ENCODE measurements at regions not wholly inside any gene's neighbourhood (a gene's known extent, or its start where the extent isn't known, plus 50 kb on each side); places are given as distances from the start of the nearest gene placed in this dataset.
"Not testable (repeated sequence)": the region's sequence is repeated elsewhere in the genome, so short reads cannot be mapped to it uniquely, and the experiment has no call there.

DNA sequence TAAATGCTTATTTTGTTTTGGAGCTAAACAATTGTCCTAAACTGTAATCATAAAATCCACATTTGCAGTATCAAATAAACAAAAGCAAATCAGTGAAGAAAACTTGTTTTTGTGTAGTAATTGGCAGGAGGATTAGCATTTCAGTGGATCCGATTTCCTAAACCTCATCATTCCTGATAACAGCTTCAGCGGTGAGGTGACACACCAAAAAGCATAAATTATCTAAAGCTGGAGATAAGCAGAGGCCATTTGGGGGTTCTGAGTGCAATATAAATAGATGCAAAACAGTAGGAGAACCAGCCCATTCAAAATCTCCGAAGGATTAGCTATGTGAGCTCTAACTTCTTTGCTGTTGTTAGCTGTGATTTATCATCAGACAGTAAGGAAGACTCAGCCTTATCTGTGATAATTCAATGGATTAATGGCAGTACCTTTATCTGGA, 235.8 kb downstream of the EPHA7 start:
- no peak overlapping the region for H3K4me3 Mint-ChIP-seq
- no peaks in the 10 kb centered on the region for H3K4me1 Mint-ChIP-seq (ENCODE audit: low read depth in 2 of 2)
- ATAC-seq (no peak), DNase-seq (ENCODE audit: low spot score) (no peak)
- peaks cover 4% of the 10 kb centered on the region for H3K9me3 Mint-ChIP-seq
- H3K27ac Mint-ChIP-seq = no peak overlapping the region
- no peaks in the 10 kb centered on the region for H3K36me3 Mint-ChIP-seq
- no peaks in the 10 kb centered on the region for H3K27me3 Mint-ChIP-seq

DNA sequence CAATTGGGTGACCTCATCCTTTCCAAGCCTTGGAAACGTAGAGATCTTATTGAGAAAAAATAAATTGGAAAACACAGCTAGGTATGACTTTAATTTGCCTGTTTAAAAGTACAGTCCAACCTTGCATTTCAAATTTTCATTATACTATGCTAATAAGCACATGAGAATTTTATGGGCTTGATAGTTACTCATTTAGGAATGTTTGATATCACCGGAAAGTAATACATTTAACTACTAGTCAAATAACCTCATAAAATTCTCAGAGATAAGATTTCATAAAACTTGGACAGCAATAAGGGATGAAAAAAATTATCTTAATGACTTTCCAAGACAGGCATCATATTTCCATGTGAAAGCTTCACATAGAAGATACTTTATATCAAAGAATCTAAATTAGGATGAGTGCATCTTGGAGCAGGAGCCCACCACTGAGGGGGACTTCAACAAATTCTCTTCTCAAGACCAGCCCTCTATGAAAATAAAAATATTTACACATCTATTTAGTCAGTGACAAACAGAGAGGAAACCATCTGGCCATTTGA, 236.3 kb downstream of the EPHA7 start:
- Mint-ChIP-seq H3K4me1 (ENCODE audit: low read depth in 2 of 2) (no peaks in the 10 kb centered on the region), H3K4me3 (no peak overlapping the region), H3K36me3 (no peaks in the 10 kb centered on the region), H3K27me3 (no peaks in the 10 kb centered on the region), H3K9me3 (peaks cover 4% of the 10 kb centered on the region), H3K27ac (no peak overlapping the region)
- ATAC-seq = no peak
- no peak for DNase-seq (ENCODE audit: low spot score)

- H3K27me3 Mint-ChIP-seq = no peaks in the 10 kb centered on the region
- H3K9me3 Mint-ChIP-seq = peaks cover 14% of the 10 kb centered on the region
- DNase-seq (ENCODE audit: low spot score) = no peak
- H3K4me1 Mint-ChIP-seq (ENCODE audit: low read depth in 2 of 2) = no peaks in the 10 kb centered on the region
- no peaks in the 10 kb centered on the region for H3K36me3 Mint-ChIP-seq
- no peak for ATAC-seq
- H3K4me3 Mint-ChIP-seq = no peak overlapping the region
- no peak overlapping the region for H3K27ac Mint-ChIP-seq
Measured at GRCh38 chr6:93177918-93178317, 241.4 kb downstream of the EPHA7 start.

GRCh38 chr6:93177438-93177837, 241.9 kb downstream of the EPHA7 start:
- ATAC-seq (no peak), DNase-seq (ENCODE audit: low spot score) (no peak)
- no peaks in the 10 kb centered on the region for H3K36me3 Mint-ChIP-seq
- H3K27me3 Mint-ChIP-seq = no peaks in the 10 kb centered on the region
- no peaks in the 10 kb centered on the region for H3K4me1 Mint-ChIP-seq (ENCODE audit: low read depth in 2 of 2)
- H3K4me3 Mint-ChIP-seq = no peak overlapping the region
- H3K9me3 Mint-ChIP-seq = peaks cover 14% of the 10 kb centered on the region
- no peak overlapping the region for H3K27ac Mint-ChIP-seq

GRCh38 chr6:93176070-93176469, 243.3 kb downstream of the EPHA7 start:
- Mint-ChIP-seq H3K27me3 (no peaks in the 10 kb centered on the region), H3K27ac (no peak overlapping the region), H3K4me3 (no peak overlapping the region), H3K36me3 (no peaks in the 10 kb centered on the region), H3K4me1 (ENCODE audit: low read depth in 2 of 2) (no peaks in the 10 kb centered on the region), H3K9me3 (peaks cover 16% of the 10 kb centered on the region)
- DNase-seq (ENCODE audit: low spot score) (no peak), ATAC-seq (no peak)

DNA sequence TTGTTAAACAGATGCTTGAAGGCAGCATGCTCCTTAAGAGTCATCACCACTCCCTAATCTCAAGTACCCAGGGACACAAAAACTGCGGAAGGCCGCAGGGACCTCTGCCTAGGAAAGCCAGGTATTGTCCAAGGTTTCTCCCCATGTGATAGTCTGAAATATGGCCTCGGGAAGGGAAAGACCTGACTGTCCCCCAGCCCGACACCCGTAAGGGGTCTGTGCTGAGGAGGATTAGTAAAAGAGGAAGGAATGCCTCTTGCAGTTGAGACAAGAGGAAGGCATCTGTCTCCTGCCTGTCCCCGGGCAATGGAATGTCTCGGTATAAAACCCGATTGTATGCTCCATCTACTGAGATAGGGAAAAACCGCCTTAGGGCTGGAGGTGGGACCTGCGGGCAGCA, 245.8 kb downstream of the EPHA7 start:
- H3K27me3 Mint-ChIP-seq; DNase-seq (ENCODE audit: low spot score); H3K36me3 Mint-ChIP-seq; H3K4me3 Mint-ChIP-seq; ATAC-seq; H3K27ac Mint-ChIP-seq; H3K4me1 Mint-ChIP-seq (ENCODE audit: low read depth in 2 of 2): not testable (repeated sequence)
- peaks cover 12% of the 10 kb centered on the region for H3K9me3 Mint-ChIP-seq

- H3K4me3 Mint-ChIP-seq = no peak overlapping the region
- H3K27ac Mint-ChIP-seq = no peak overlapping the region
- H3K36me3 Mint-ChIP-seq = no peaks in the 10 kb centered on the region
- ATAC-seq (no peak), DNase-seq (ENCODE audit: low spot score) (no peak)
- no peaks in the 10 kb centered on the region for H3K4me1 Mint-ChIP-seq (ENCODE audit: low read depth in 2 of 2)
- no peaks in the 10 kb centered on the region for H3K27me3 Mint-ChIP-seq
- peaks cover 7% of the 10 kb centered on the region for H3K9me3 Mint-ChIP-seq
Measured at GRCh38 chr6:93165850-93166430, 253.4 kb downstream of the EPHA7 start.

- no peak overlapping the region for H3K4me3 Mint-ChIP-seq
- H3K9me3 Mint-ChIP-seq = peaks cover 7% of the 10 kb centered on the region
Measured at GRCh38 chr6:93164781-93165180, 254.6 kb downstream of the EPHA7 start.

DNA sequence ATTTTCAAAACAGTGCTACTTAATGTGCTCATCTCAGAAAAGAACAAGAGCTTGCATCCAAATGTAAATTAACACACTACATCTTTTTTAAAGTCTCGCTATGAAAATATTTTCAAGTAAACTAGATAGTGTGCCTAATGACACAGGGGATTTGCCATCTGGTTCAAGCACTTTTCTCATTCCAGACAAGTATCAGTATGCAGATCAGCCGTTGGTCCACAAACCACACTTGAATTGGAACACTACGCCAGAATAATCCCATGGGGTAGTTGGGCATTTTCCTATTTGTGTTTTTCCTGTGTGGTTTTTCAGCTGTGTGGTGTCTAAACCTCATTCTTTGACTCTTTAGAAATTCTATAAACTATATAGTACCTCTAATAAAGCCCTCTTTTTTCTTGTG, 256.2 kb downstream of the EPHA7 start:
- Mint-ChIP-seq H3K4me3 (no peak overlapping the region), H3K27ac (no peak overlapping the region), H3K9me3 (peaks cover 9% of the 10 kb centered on the region), H3K4me1 (ENCODE audit: low read depth in 2 of 2) (no peaks in the 10 kb centered on the region), H3K36me3 (peaks cover 4% of the 10 kb centered on the region), H3K27me3 (no peaks in the 10 kb centered on the region)
- no peak for ATAC-seq
- no peak for DNase-seq (ENCODE audit: low spot score)

More at GRCh38 chr6:93164781-93165180, 254.6 kb downstream of the EPHA7 start:
- Mint-ChIP-seq H3K36me3 (no peaks in the 10 kb centered on the region), H3K4me1 (ENCODE audit: low read depth in 2 of 2) (no peaks in the 10 kb centered on the region), H3K27me3 (no peaks in the 10 kb centered on the region), H3K27ac (no peak overlapping the region)
- no peak for ATAC-seq
- DNase-seq (ENCODE audit: low spot score) = no peak

DNA sequence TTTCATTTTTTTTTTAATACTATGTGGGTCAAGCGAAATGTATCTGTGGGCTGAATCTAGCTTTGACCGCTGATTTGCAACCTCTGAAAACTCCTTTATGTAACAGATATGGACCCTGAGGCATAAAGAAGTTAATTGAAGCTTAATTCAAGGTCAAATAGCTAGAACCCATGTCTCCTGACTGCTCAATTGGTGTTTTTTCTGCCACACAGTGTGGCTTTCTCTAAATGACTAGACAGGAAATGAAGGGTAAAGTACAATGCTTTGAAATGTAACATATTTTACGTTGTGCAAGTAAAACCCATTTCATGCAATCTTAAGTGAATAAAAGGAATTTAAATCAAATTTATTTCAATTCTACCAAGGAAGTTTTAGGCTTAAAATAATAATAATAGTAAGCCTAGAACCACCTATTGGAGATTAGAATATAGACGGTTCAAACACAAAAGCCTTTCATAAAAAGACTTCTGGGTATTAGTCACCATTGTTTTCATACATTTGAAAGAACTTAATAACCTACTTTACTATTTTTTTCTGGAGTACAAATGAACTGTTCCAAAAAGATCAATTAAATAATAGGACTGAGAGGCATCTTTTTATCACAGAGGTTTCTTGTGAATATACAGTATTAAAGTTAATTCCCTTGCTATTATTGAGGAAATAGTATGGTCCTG, 279.8 kb downstream of the EPHA7 start:
- H3K4me1 Mint-ChIP-seq (ENCODE audit: low read depth in 2 of 2) = no peaks in the 10 kb centered on the region
- ATAC-seq = no peak
- H3K27ac Mint-ChIP-seq = no peak overlapping the region
- H3K36me3 Mint-ChIP-seq = peaks cover 6% of the 10 kb centered on the region
- DNase-seq (ENCODE audit: low spot score) = no peak
- H3K9me3 Mint-ChIP-seq = peaks cover 9% of the 10 kb centered on the region
- no peaks in the 10 kb centered on the region for H3K27me3 Mint-ChIP-seq
- no peak overlapping the region for H3K4me3 Mint-ChIP-seq

DNA sequence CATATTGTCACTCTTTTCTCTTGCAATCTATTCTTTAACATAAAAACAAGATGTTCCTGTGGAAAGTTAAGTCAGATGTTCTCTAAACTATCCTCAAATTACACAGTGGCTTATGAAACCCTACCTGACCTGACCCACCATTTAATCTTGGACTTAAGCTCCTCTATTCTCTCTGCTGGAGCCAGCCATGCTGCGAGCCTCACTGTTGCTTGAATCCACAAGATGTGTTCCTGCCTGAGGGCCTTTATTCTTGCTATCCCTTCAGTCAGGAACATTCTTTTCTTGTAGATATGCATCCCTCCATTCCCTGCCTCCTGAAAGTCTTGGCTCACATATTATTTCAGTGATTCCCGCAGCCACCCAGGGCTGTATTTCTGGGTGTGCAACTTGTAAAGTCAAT, 283.2 kb downstream of the EPHA7 start:
- Mint-ChIP-seq H3K27ac (no peak overlapping the region), H3K27me3 (no peaks in the 10 kb centered on the region), H3K36me3 (peaks cover 6% of the 10 kb centered on the region), H3K4me3 (no peak overlapping the region), H3K4me1 (ENCODE audit: low read depth in 2 of 2) (no peaks in the 10 kb centered on the region), H3K9me3 (peaks cover 9% of the 10 kb centered on the region)
- DNase-seq (ENCODE audit: low spot score) (no peak), ATAC-seq (no peak)

- no peaks in the 10 kb centered on the region for H3K27me3 Mint-ChIP-seq
- no peak for DNase-seq (ENCODE audit: low spot score)
- H3K36me3 Mint-ChIP-seq = no peaks in the 10 kb centered on the region
- H3K4me1 Mint-ChIP-seq (ENCODE audit: low read depth in 2 of 2) = no peaks in the 10 kb centered on the region
- H3K27ac Mint-ChIP-seq = no peak overlapping the region
- no peak for ATAC-seq
- no peak overlapping the region for H3K4me3 Mint-ChIP-seq
- H3K9me3 Mint-ChIP-seq = peaks cover 21% of the 10 kb centered on the region
Measured at GRCh38 chr6:93124006-93124632, 295.2 kb downstream of the EPHA7 start.

DNA sequence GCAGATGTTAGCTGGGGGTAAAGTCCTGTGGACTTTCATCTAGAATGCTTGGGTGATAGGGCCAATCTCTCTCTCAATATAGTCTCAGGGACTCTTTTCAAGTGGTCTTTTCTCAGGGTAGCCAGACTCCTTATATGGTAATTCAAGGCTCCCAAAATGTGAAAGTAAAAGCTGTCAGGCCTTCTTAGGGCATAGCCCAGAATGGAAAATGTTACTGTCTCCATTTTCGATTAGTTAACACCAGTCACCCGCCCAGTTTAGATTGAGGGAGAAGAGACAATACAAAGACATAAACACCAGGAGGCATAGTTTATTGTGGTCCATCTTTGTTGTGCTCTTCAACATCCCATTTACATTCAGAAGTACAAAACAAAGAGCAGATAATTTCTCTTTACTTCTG, 295.8 kb downstream of the EPHA7 start:
- Mint-ChIP-seq H3K27me3 (no peaks in the 10 kb centered on the region), H3K4me1 (ENCODE audit: low read depth in 2 of 2) (no peaks in the 10 kb centered on the region), H3K36me3 (no peaks in the 10 kb centered on the region), H3K9me3 (peaks cover 18% of the 10 kb centered on the region), H3K4me3 (no peak overlapping the region), H3K27ac (no peak overlapping the region)
- no peak for DNase-seq (ENCODE audit: low spot score)
- no peak for ATAC-seq

GRCh38 chr6:93120154-93120742, 299.1 kb downstream of the EPHA7 start:
- no peak for DNase-seq (ENCODE audit: low spot score)
- H3K36me3 Mint-ChIP-seq = no peaks in the 10 kb centered on the region
- no peak overlapping the region for H3K4me3 Mint-ChIP-seq
- H3K27me3 Mint-ChIP-seq = no peaks in the 10 kb centered on the region
- no peak for ATAC-seq
- peaks cover 6% of the 10 kb centered on the region for H3K9me3 Mint-ChIP-seq
- H3K27ac Mint-ChIP-seq = no peak overlapping the region
- no peaks in the 10 kb centered on the region for H3K4me1 Mint-ChIP-seq (ENCODE audit: low read depth in 2 of 2)

Data from natural killer cell treated with Interleukin-12 subunit alpha and Interleukin-12 subunit beta and Interleukin-15 and Interleukin-18, amount 100 ng/mL, for 72 hours (primary cell).